Endothelial cell of umbilical vein (primary cell): ENCODE measurements at regions not wholly inside any gene's neighbourhood (a gene's known extent, or its start where the extent isn't known, plus 50 kb on each side); places are given as distances from the start of the nearest gene placed in this dataset.

Experiments used
- BruUV-seq: library from RNA; stranded (reverse); fragments of 400-500 nt; replicated peaks from 2 replicates; lab custom pipeline; 2021; lab: Mats Ljungman, UMichigan
- CTCF ChIA-PET: fragments of 300-600, 350-600 bp; sonication (Branson Sonifier 250); formaldehyde crosslinking; loops from one replicate; lab custom pipeline; 2021; ENCODE audit warnings: antibody characterized with exemption, inconsistent platforms; lab: Charles Lee
- POLR2A ChIA-PET: fragments of 300-600, 350-600 bp; sonication (Branson Sonifier 250); formaldehyde crosslinking; loops from one replicate; lab custom pipeline; 2021; ENCODE audit warnings: antibody characterized with exemption, inconsistent platforms; lab: Charles Lee
- DNase-seq: peaks from one replicate; pipeline ENCODE4 v3.0.0-alpha.2; 2011; ENCODE audit warnings: low read depth, low spot score
- FAIRE-seq: peaks from 2 replicates; lab custom pipeline; 2011; peaks lifted over from hg19 to GRCh38; lab: Jason Lieb, UNC
- H2AFZ ChIP-seq: 2 replicates; pipeline ENCODE4 v1.6.0; 2012; ENCODE audit warnings: low read depth, low read length, control low read depth, inconsistent platforms
- H3K27ac ChIP-seq: 2 replicates; pipeline ENCODE4 v1.5.1; 2011; ENCODE audit warnings: low read depth, mild to moderate bottlenecking, control low read depth, low read length, moderate library complexity; ENCODE audit not compliant: insufficient read depth
- H3K27me3 ChIP-seq, 2 experiments: 2 replicates each; pipeline versions ENCODE4 v1.6.0 to v1.6.1; 2011; ENCODE audit warnings: low read length in 2 of 2, mixed read lengths in 1 of 2; ENCODE audit not compliant: control insufficient read depth in 2 of 2, insufficient read depth in 2 of 2
- H3K36me3 ChIP-seq, 2 experiments: 2 replicates in 1 of 2; 3 replicates in 1 of 2; pipeline ENCODE4 v1.5.1; 2011; ENCODE audit warnings: low read length in 2 of 2, mild to moderate bottlenecking in 1 of 2, moderate library complexity in 1 of 2; ENCODE audit not compliant: control insufficient read depth in 2 of 2, insufficient read depth in 2 of 2; ENCODE audit errors: extremely low read depth in 1 of 2
- H3K4me1 ChIP-seq: 3 replicates; pipeline ENCODE4 v1.5.1; 2011; ENCODE audit warnings: mild to moderate bottlenecking, low read length; ENCODE audit not compliant: control insufficient read depth, insufficient read depth; ENCODE audit errors: extremely low read depth
- H3K4me2 ChIP-seq: 2 replicates; pipeline ENCODE4 v1.6.1; 2011; ENCODE audit warnings: low read length, control low read depth, mixed read lengths; ENCODE audit not compliant: insufficient read depth
- H3K4me3 ChIP-seq, 3 experiments: fragments of 200-600 bp in 1 of 3; sonication (generic), shearing (Covaris generic) in 1 of 3; replicated peaks in 1 of 3; 2 replicates each; pipeline ENCODE4 v1.5.1; 2011 to 2016; ENCODE audit warnings: control low read depth in 3 of 3, low read length in 3 of 3, mild to moderate bottlenecking in 2 of 3, inconsistent platforms in 1 of 3, low read depth in 1 of 3, moderate library complexity in 1 of 3; ENCODE audit not compliant: insufficient read depth in 1 of 3
- H3K79me2 ChIP-seq: 2 replicates; pipeline ENCODE4 v1.6.0; 2012; ENCODE audit warnings: low read length, inconsistent platforms; ENCODE audit not compliant: control insufficient read depth, insufficient read depth
- H3K9ac ChIP-seq: replicated peaks from 2 replicates; pipeline ENCODE3; 2011; ENCODE audit warnings: low read length, control low read depth; ENCODE audit not compliant: insufficient read depth; ENCODE audit errors: extremely low read depth
- H3K9me1 ChIP-seq: replicated peaks from 3 replicates; pipeline ENCODE4 v1.6.0; 2011; ENCODE audit warnings: mild to moderate bottlenecking, low read length; ENCODE audit not compliant: control insufficient read depth, insufficient read depth; ENCODE audit errors: extremely low read depth
- H3K9me3 ChIP-seq: replicated peaks from 2 replicates; pipeline ENCODE4 v1.5.1; 2012; ENCODE audit warnings: low read length, inconsistent platforms; ENCODE audit not compliant: control insufficient read depth, insufficient read depth
- H4K20me1 ChIP-seq: replicated peaks from 2 replicates; pipeline ENCODE3; 2011; ENCODE audit warnings: mild to moderate bottlenecking, low read length; ENCODE audit not compliant: control insufficient read depth, insufficient read depth; ENCODE audit errors: extremely low read depth
- EZH2 ChIP-seq: IDR thresholded peaks from 2 replicates; pipeline ENCODE4 v1.6.1; 2012; ENCODE audit warnings: borderline replicate concordance, low read depth, mild to moderate bottlenecking, moderate library complexity, low read length, inconsistent platforms; ENCODE audit not compliant: severe bottlenecking
- FOS ChIP-seq: IDR thresholded peaks from 2 replicates; pipeline ENCODE4 v1.6.1; 2011; ENCODE audit warnings: mild to moderate bottlenecking, low read length, moderate library complexity, borderline replicate concordance; ENCODE audit not compliant: insufficient read depth
- GATA2 ChIP-seq: IDR thresholded peaks from 2 replicates; pipeline ENCODE4 v1.7.0; 2011; ENCODE audit warnings: low read depth, mild to moderate bottlenecking, moderate library complexity, mixed read lengths, low read length; ENCODE audit not compliant: insufficient read length, insufficient read depth
- JUN ChIP-seq: IDR thresholded peaks from 2 replicates; pipeline ENCODE4 v1.6.1; 2011; ENCODE audit warnings: borderline replicate concordance, low read depth; ENCODE audit not compliant: insufficient read length, insufficient read depth
- MYC ChIP-seq: IDR thresholded peaks from one replicate; pipeline ENCODE4 v1.6.1; 2011; ENCODE audit warnings: mild to moderate bottlenecking, low read depth, low read length
- POLR2A ChIP-seq: IDR thresholded peaks from 2 replicates; pipeline ENCODE4 v1.6.1; 2012; ENCODE audit warnings: low read depth, mild to moderate bottlenecking, control low read depth, low read length
- POLR2AphosphoS5 ChIP-seq: IDR thresholded peaks from 2 replicates; pipeline ENCODE4 v1.6.1; 2012; ENCODE audit warnings: low read depth, mild to moderate bottlenecking, control low read depth, low read length, moderate library complexity; ENCODE audit not compliant: insufficient read depth
- dilution Hi-C: fragments of 300-500 bp; cut with MboI; formaldehyde crosslinking; loops from one replicate; pipeline ENCODE4 v1.15.0; 2019; ENCODE audit warnings: low sequenced_read_pairs; ENCODE audit not compliant: extremely low pct_ligation_motif_present
- intact Hi-C: fragments of 100-400 bp; cut with micrococcal nuclease; formaldehyde crosslinking; loops from one replicate; pipeline ENCODE4 v1.10.0; 2022
- TF ChIP-seq, protein P1 (sequence below), 2 donors: IDR thresholded peaks; 1 replicate in 1 of 2; 2 replicates in 1 of 2; pipeline ENCODE4 v1.5.1; 2011; ENCODE audit warnings: low read length in 2 of 2, mild to moderate bottlenecking in 2 of 2, moderate library complexity in 2 of 2, control low read depth in 1 of 2, inconsistent platforms in 1 of 2, low read depth in 1 of 2; ENCODE audit not compliant: insufficient read depth in 1 of 2; ENCODE audit errors: extremely low read depth in 1 of 2
- TF ChIP-seq, protein P2 (sequence below): IDR thresholded peaks from 2 replicates; pipeline ENCODE4 v1.6.1; 2011; ENCODE audit not compliant: insufficient read depth, insufficient read length

DNA sequence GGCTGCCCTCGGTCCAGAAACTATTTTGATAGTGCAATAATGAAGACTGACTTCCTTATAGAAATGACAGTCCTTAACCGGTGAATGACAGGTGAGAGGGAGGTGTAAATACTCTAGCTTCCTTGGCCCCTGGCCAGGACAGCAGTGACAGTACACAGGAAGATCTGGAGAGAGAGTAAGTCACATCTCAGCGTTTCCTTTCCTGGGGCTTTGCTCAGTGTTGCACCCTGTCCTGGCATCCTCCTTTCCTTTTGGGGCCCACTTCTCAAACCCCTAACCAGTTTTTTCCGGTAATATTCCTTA lies 336.9 kb downstream of the CD83 start:
- intact Hi-C loops, result no loop called here
- Histone ChIP-seq H3K79me2 (no peaks in the 10 kb centered on the region), H2AFZ (no peak overlapping the region), H3K9me1 (no peaks in the 10 kb centered on the region), H3K27ac (no peak overlapping the region), H3K4me2 (no peak overlapping the region), H3K4me1 (no peaks in the 10 kb centered on the region), H3K4me3 (no peak overlapping the region), H3K27me3 (no peaks in the 10 kb centered on the region), H4K20me1 (no peaks in the 10 kb centered on the region), H3K9ac (no peak overlapping the region), H3K9me3 (peaks cover 4% of the 10 kb centered on the region), H3K36me3 (no peaks in the 10 kb centered on the region)
- no peak for FAIRE-seq
- no TSS peak for BruUV-seq
- ChIA-PET CTCF (no interaction called here), POLR2A (no interaction called here)
- TF ChIP-seq GATA2 (no peak), JUN (no peak), EZH2 (no peak), POLR2AphosphoS5 (no peak), POLR2A (no peak)
- TF ChIP-seq, protein P1, sequence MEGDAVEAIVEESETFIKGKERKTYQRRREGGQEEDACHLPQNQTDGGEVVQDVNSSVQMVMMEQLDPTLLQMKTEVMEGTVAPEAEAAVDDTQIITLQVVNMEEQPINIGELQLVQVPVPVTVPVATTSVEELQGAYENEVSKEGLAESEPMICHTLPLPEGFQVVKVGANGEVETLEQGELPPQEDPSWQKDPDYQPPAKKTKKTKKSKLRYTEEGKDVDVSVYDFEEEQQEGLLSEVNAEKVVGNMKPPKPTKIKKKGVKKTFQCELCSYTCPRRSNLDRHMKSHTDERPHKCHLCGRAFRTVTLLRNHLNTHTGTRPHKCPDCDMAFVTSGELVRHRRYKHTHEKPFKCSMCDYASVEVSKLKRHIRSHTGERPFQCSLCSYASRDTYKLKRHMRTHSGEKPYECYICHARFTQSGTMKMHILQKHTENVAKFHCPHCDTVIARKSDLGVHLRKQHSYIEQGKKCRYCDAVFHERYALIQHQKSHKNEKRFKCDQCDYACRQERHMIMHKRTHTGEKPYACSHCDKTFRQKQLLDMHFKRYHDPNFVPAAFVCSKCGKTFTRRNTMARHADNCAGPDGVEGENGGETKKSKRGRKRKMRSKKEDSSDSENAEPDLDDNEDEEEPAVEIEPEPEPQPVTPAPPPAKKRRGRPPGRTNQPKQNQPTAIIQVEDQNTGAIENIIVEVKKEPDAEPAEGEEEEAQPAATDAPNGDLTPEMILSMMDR (IDR thresholded peaks at IDR 0.05; ENCODE audit: extremely low read depth in 1 of 2, insufficient read depth in 1 of 2, low read depth in 1 of 2, low read length in 2 of 2), result no peak
- TF ChIP-seq, protein P2, sequence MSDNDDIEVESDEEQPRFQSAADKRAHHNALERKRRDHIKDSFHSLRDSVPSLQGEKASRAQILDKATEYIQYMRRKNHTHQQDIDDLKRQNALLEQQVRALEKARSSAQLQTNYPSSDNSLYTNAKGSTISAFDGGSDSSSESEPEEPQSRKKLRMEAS, result no peak
- dilution Hi-C loops, result no loop called here
- DNase-seq, result no peak

DNA sequence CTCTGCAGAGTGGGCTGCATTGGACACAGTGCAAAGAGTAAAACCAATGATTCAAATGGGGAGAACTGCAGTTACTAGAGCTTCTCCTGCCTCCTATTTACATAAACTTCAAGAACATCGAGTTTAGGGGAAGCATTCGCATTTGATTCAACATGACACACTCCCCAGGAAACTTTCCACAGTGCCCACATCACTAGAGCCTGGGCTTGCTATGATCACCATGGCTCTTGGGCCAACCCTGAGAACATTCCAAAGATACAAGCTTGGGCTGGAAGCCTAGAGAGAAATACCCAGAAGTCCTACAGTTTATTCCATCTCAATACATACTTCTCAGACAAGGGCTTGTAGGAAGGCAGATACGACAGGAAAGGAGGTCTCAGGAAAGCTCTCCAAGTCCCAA lies 337.9 kb downstream of the CD83 start:
- no peaks in the 10 kb centered on the region for H3K9me1 ChIP-seq
- no peak overlapping the region for H3K4me2 ChIP-seq
- H3K4me3 ChIP-seq, result no peak overlapping the region
- H3K36me3 ChIP-seq, result no peaks in the 10 kb centered on the region
- no peak overlapping the region for H3K9ac ChIP-seq
- no peak overlapping the region for H2AFZ ChIP-seq
- FAIRE-seq (no peak), DNase-seq (no peak)
- intact Hi-C loops (no loop called here), dilution Hi-C loops (no loop called here)
- no peaks in the 10 kb centered on the region for H3K4me1 ChIP-seq
- H3K27me3 ChIP-seq, result no peaks in the 10 kb centered on the region
- H3K9me3 ChIP-seq, result no peaks in the 10 kb centered on the region
- no peaks in the 10 kb centered on the region for H4K20me1 ChIP-seq
- no peak overlapping the region for H3K27ac ChIP-seq
- no peaks in the 10 kb centered on the region for H3K79me2 ChIP-seq
- ChIA-PET CTCF (no interaction called here), POLR2A (no interaction called here)
- TF ChIP-seq MYC, result no peak
- TF ChIP-seq, protein P1 (IDR thresholded peaks at IDR 0.05; ENCODE audit: extremely low read depth in 1 of 2, insufficient read depth in 1 of 2, low read depth in 1 of 2, low read length in 2 of 2), result no peak
- no peak for TF ChIP-seq JUN
- TF ChIP-seq GATA2, result no peak
- TF ChIP-seq POLR2A, result no peak
- no peak for TF ChIP-seq FOS
- TF ChIP-seq, protein P2, result no peak
- no TSS peak for BruUV-seq
